ENCODE measurements at regions not wholly inside any gene's neighbourhood (a gene's known extent, or its start where the extent isn't known, plus 50 kb on each side); places are given as distances from the start of the nearest gene placed in this dataset.

- Histone ChIP-seq H3K4me2 (ENCODE audit: low read length) (no peak overlapping the region), H3K9me3 (ENCODE audit: insufficient read depth, low read depth, low read length) (no peaks in the 10 kb centered on the region), H3K9ac (ENCODE audit: low read length) (no peak overlapping the region), H3K36me3 (ENCODE audit: insufficient read depth, low read length) (no peaks in the 10 kb centered on the region), H3K27ac (ENCODE audit: low read depth, low read length) (no peak overlapping the region), H3K4me1 (ENCODE audit: insufficient read depth, low read length) (no peaks in the 10 kb centered on the region), H2AFZ (ENCODE audit: low read depth, low read length) (no peak overlapping the region), H3K79me2 (ENCODE audit: insufficient read depth, low read length) (no peaks in the 10 kb centered on the region), H4K20me1 (ENCODE audit: insufficient read depth, low read length) (no peaks in the 10 kb centered on the region), H3K27me3 (ENCODE audit: insufficient read depth, low read length) (peaks cover 6% of the 10 kb centered on the region), H3K4me3 (ENCODE audit: insufficient read depth, low read depth, low read length) (no peak overlapping the region)
- H3K27me3 Mint-ChIP-seq (ENCODE audit: low read depth, unreplicated experiment): peaks cover 15% of the 10 kb centered on the region
- DNase-seq (ENCODE audit: low read depth) (no peak), FAIRE-seq (no peak)
- H3K36me3 Mint-ChIP-seq (ENCODE audit: low read depth, unreplicated experiment): no peaks in the 10 kb centered on the region
- H3K9me3 Mint-ChIP-seq (ENCODE audit: unreplicated experiment): no peaks in the 10 kb centered on the region
- no peaks in the 10 kb centered on the region for H3K4me1 Mint-ChIP-seq (ENCODE audit: low read depth, unreplicated experiment)
- TF ChIP-seq EZH2 (IDR thresholded peaks at IDR 0.05; ENCODE audit: insufficient read depth, low read length) (no peak), CTCF (IDR thresholded peaks at IDR 0.05; ENCODE audit: insufficient read depth, low read depth, low read length) (no peak)
- no peak overlapping the region for H3K27ac Mint-ChIP-seq (ENCODE audit: unreplicated experiment)
- no peak overlapping the region for H3K4me3 Mint-ChIP-seq (ENCODE audit: unreplicated experiment)
Measured at GRCh38 chr9:14471041-14471440, 157.1 kb upstream of the NFIB start.

DNA sequence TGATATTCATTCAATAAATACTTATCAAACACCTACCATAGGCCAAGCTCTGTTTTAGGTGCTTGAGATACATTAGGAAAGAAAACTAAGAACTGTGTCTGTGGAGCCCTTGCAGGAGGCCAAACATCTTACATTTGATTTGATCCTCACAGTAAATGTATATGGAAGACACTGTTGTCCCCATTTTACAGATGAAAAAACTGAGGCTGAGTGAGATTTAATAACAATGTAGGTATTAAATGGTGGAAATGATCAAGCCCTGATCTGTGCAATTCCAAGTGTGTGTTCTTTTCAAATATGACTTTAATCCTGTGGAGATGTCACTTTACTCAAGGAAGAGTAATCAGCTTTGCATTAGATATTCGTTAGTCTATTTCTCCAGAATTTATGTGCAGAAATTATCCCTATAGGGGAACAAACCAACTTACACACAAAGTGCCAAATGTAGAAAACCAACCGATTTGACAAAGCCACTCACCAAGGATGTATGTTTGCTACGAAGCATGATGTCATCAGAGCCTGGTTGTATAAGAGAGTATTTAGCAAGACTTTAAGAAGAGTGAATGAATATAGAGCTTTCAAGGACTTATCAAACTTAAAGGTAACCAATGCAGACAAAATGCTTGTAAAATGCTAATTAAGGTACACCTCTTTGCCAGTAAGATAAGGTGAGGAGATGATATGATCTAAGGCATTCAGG lies 153.9 kb upstream of the NFIB start:
- H3K4me2 ChIP-seq (ENCODE audit: low read length): no peak overlapping the region
- H3K4me1 Mint-ChIP-seq (ENCODE audit: low read depth, unreplicated experiment): no peaks in the 10 kb centered on the region
- no peaks in the 10 kb centered on the region for H4K20me1 ChIP-seq (ENCODE audit: insufficient read depth, low read length)
- no peaks in the 10 kb centered on the region for H3K79me2 ChIP-seq (ENCODE audit: insufficient read depth, low read length)
- H3K36me3 ChIP-seq (ENCODE audit: insufficient read depth, low read length): no peaks in the 10 kb centered on the region
- H3K9me3 ChIP-seq (ENCODE audit: insufficient read depth, low read depth, low read length): no peaks in the 10 kb centered on the region
- H3K4me3 ChIP-seq (ENCODE audit: insufficient read depth, low read depth, low read length): no peak overlapping the region
- peaks cover 17% of the 10 kb centered on the region for H3K27me3 Mint-ChIP-seq (ENCODE audit: low read depth, unreplicated experiment)
- no peaks in the 10 kb centered on the region for H3K4me1 ChIP-seq (ENCODE audit: insufficient read depth, low read length)
- FAIRE-seq: no peak
- peaks cover 6% of the 10 kb centered on the region for H3K27me3 ChIP-seq (ENCODE audit: insufficient read depth, low read length)
- H3K9me3 Mint-ChIP-seq (ENCODE audit: unreplicated experiment): no peaks in the 10 kb centered on the region
- no peak overlapping the region for H3K4me3 Mint-ChIP-seq (ENCODE audit: unreplicated experiment)
- H3K9ac ChIP-seq (ENCODE audit: low read length): no peak overlapping the region
- H2AFZ ChIP-seq (ENCODE audit: low read depth, low read length): no peak overlapping the region
- no peaks in the 10 kb centered on the region for H3K36me3 Mint-ChIP-seq (ENCODE audit: low read depth, unreplicated experiment)
- TF ChIP-seq CTCF (IDR thresholded peaks at IDR 0.05; ENCODE audit: insufficient read depth, low read depth, low read length): no peak
- TF ChIP-seq EZH2 (IDR thresholded peaks at IDR 0.05; ENCODE audit: insufficient read depth, low read length): no peak
- DNase-seq (ENCODE audit: low read depth): no peak
- no peak overlapping the region for H3K27ac Mint-ChIP-seq (ENCODE audit: unreplicated experiment)
- H3K27ac ChIP-seq (ENCODE audit: low read depth, low read length): no peak overlapping the region

DNA sequence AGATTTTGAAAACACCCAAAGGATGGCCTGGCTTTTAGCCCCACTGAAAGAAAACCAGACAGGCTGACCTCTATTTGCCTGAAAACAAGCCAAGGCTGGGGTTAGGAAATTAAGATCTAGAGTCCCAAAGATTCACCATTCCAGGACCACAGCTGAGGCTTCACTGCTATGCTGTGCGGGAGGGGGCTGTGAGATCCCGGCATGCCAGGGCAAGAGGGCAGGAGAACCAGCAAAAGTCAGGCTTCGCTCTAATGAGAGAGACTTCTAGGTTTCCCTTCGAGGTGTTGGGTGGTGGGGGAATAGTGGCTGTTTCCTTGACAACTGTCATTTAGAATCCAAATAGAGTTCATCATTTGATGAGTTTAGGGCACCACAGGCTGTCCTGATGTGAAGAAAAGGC lies 152.9 kb upstream of the NFIB start:
- Mint-ChIP-seq H3K27me3 (ENCODE audit: low read depth, unreplicated experiment) (peaks cover 17% of the 10 kb centered on the region), H3K4me1 (ENCODE audit: low read depth, unreplicated experiment) (no peaks in the 10 kb centered on the region), H3K36me3 (ENCODE audit: low read depth, unreplicated experiment) (no peaks in the 10 kb centered on the region), H3K27ac (ENCODE audit: unreplicated experiment) (no peak overlapping the region), H3K9me3 (ENCODE audit: unreplicated experiment) (no peaks in the 10 kb centered on the region), H3K4me3 (ENCODE audit: unreplicated experiment) (no peak overlapping the region)
- H3K36me3 ChIP-seq (ENCODE audit: insufficient read depth, low read length): no peaks in the 10 kb centered on the region
- H3K9ac ChIP-seq (ENCODE audit: low read length): no peak overlapping the region
- H3K27ac ChIP-seq (ENCODE audit: low read depth, low read length): no peak overlapping the region
- no peak overlapping the region for H2AFZ ChIP-seq (ENCODE audit: low read depth, low read length)
- TF ChIP-seq EZH2 (IDR thresholded peaks at IDR 0.05; ENCODE audit: insufficient read depth, low read length): no peak
- H3K9me3 ChIP-seq (ENCODE audit: insufficient read depth, low read depth, low read length): no peaks in the 10 kb centered on the region
- no peak for DNase-seq (ENCODE audit: low read depth)
- H3K27me3 ChIP-seq (ENCODE audit: insufficient read depth, low read length): peaks cover 6% of the 10 kb centered on the region
- no peaks in the 10 kb centered on the region for H3K79me2 ChIP-seq (ENCODE audit: insufficient read depth, low read length)
- H3K4me2 ChIP-seq (ENCODE audit: low read length): no peak overlapping the region
- H4K20me1 ChIP-seq (ENCODE audit: insufficient read depth, low read length): no peaks in the 10 kb centered on the region
- no peak for FAIRE-seq
- H3K4me3 ChIP-seq (ENCODE audit: insufficient read depth, low read depth, low read length): no peak overlapping the region
- H3K4me1 ChIP-seq (ENCODE audit: insufficient read depth, low read length): no peaks in the 10 kb centered on the region
